Right lung (tissue), 2 donors: ENCODE measurements at regions not wholly inside any gene's neighbourhood (a gene's known extent, or its start where the extent isn't known, plus 50 kb on each side); places are given as distances from the start of the nearest gene placed in this dataset.
A peak's percentile ranks its signal among the peaks of the same experiment; 100 is the strongest.
"Not testable (repeated sequence)": the region's sequence is repeated elsewhere in the genome, so short reads cannot be mapped to it uniquely, and the experiment has no call there.

ENCODE experiments used
- DNase-seq, 2 donors: peaks; one replicate each; pipeline ENCODE4 v3.0.0-alpha.2; 2013

- DNase-seq, result not testable (repeated sequence)
Observed at GRCh38 chr6:158881884-158882283, 62.7 kb upstream of the EZR start.

- DNase-seq, result not testable (repeated sequence)
Observed at GRCh38 chr6:158881276-158881675, 62.1 kb upstream of the EZR start.

DNA sequence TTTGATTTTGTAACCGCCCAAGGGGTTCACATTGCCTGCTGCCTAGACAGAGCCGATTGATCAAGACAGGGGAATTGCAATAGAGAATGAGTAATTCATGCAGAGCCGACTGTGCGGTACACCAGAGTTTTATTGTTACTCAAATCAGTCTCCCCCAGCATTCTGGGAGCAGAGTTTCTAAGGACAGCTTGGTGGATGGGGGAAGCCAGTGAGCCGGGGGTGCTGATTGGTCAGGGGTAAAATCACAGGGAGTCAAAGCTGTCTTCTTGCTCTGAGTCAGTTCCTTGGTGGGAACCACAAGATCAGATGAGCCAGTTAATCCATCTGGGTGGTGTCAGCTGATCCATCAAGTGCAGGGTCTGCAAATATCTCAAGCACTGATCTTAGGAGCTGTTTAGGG, 60.0 kb upstream of the EZR start:
- no peak for DNase-seq

GRCh38 chr6:158877716-158878115, 58.5 kb upstream of the EZR start:
- DNase-seq, result no peak

GRCh38 chr6:158876886-158877285, 57.7 kb upstream of the EZR start:
- DNase-seq, result no peak

DNA sequence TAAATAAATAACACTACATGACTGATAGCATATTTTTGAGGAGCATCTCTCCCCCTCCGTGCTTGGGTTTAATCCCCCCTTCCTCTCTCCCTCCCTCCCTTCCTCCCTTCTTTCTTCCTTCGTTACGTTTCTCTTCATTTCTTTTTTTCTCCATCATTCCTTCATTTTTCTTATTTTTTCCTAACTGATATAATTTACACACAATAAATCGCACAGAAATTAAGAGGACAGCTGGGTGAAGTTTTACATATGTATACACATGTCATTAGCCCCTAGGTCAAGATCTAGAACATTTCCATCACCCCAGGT, 51.4 kb upstream of the EZR start:
- no peak for DNase-seq

- DNase-seq, result no peak
Observed at GRCh38 chr6:158869826-158870648, 50.9 kb upstream of the EZR start.

DNA sequence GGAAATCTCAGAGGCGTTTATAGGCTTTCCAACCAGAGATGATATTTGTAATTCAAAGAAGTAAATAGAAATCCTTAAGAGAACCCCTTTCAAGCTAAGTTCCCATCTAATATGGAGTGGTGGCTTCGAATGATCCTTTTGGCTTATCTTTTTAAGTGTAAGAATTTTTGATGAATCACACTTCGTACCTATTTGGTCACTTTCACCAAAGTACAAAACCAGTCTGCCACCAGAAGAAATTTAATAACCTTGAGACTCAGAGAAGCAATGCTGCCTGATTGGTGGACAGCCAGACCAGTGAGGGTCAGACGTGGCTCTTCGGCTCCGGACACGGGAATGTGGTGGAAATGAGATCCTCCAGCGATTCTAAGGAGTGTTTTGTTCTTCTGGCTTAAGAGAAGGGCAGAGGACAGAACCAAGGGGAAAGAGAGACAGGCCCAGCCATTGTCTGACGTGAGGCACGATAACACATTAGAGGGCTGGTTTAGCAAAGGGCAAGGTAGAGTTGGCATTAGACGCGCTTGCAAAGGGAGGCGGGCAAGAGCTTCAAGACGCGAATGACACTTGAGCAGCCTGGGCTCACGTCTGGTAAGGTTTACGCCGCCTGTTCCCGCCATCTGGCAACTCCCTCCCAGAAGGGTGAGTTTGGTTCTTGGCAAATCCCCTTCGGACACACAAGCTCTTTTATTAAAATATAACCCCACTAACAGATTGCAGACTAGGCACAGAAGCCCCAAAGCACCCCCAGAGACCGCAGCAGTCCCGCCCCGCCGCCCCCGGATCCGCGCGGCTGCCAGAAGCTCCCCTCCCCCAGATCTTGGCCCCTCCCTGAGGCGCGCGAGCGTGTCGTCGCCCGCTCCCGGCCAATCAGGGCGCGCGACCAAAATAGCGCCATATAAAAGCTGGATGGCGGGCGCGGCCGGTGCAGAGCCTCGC, 50.0 kb upstream of the EZR start:
- DNase-seq, result peak; percentile 88
